ENCODE measurements at regions not wholly inside any gene's neighbourhood (a gene's known extent, or its start where the extent isn't known, plus 50 kb on each side); places are given as distances from the start of the nearest gene placed in this dataset.

GRCh38 chr2:14565666-14566065 is 66.9 kb upstream of the LRATD1 start:
- TF ChIP-seq, protein P1, sequence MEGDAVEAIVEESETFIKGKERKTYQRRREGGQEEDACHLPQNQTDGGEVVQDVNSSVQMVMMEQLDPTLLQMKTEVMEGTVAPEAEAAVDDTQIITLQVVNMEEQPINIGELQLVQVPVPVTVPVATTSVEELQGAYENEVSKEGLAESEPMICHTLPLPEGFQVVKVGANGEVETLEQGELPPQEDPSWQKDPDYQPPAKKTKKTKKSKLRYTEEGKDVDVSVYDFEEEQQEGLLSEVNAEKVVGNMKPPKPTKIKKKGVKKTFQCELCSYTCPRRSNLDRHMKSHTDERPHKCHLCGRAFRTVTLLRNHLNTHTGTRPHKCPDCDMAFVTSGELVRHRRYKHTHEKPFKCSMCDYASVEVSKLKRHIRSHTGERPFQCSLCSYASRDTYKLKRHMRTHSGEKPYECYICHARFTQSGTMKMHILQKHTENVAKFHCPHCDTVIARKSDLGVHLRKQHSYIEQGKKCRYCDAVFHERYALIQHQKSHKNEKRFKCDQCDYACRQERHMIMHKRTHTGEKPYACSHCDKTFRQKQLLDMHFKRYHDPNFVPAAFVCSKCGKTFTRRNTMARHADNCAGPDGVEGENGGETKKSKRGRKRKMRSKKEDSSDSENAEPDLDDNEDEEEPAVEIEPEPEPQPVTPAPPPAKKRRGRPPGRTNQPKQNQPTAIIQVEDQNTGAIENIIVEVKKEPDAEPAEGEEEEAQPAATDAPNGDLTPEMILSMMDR (IDR thresholded peaks at IDR 0.05; ENCODE audit: low read depth, low read length), result no peak
- TF ChIP-seq EZH2phosphoT487 (IDR thresholded peaks at IDR 0.05; ENCODE audit: low read depth), result no peak

Measured in OCI-LY3 (cell line).